AG04450 (cell line): ENCODE measurements at regions not wholly inside any gene's neighbourhood (a gene's known extent, or its start where the extent isn't known, plus 50 kb on each side); places are given as distances from the start of the nearest gene placed in this dataset.

Source experiments
- CTCF ChIA-PET: fragments of 300-600, 350-600 bp; formaldehyde crosslinking; extraction: SDS; loops from one replicate; lab custom pipeline; 2022; ENCODE audit warnings: antibody characterized with exemption, inconsistent platforms; lab: Charles Lee
- POLR2A ChIA-PET: fragments of 350-600 bp; formaldehyde crosslinking; extraction: SDS; loops from one replicate; lab custom pipeline; 2021; ENCODE audit warnings: antibody characterized with exemption, inconsistent platforms; lab: Yijun Ruan, JAX
- DNase-seq: peaks from one replicate; pipeline ENCODE4 v3.0.0-alpha.2; 2011; ENCODE audit warnings: low read depth, low spot score
- H3K27ac ChIP-seq: one replicate; pipeline ENCODE4 v1.5.1; 2012; ENCODE audit warnings: low read depth, low read length, control low read depth
- H3K27me3 ChIP-seq: one replicate; pipeline ENCODE4 v1.6.0; 2012; ENCODE audit warnings: low read length; ENCODE audit not compliant: control insufficient read depth, insufficient read depth
- H3K4me3 ChIP-seq: 2 replicates; pipeline ENCODE4 v1.5.1; 2011; ENCODE audit warnings: mild to moderate bottlenecking, low read depth, low read length, control low read depth
- H3K9me3 ChIP-seq: 2 replicates; pipeline ENCODE4 v1.5.1; 2012; ENCODE audit warnings: low read length; ENCODE audit not compliant: control insufficient read depth, insufficient read depth
- TF ChIP-seq, protein P1 (sequence below): IDR thresholded peaks from 2 replicates; pipeline ENCODE4 v1.5.1; 2011; ENCODE audit warnings: low read depth, low read length, control low read depth, inconsistent platforms

DNA sequence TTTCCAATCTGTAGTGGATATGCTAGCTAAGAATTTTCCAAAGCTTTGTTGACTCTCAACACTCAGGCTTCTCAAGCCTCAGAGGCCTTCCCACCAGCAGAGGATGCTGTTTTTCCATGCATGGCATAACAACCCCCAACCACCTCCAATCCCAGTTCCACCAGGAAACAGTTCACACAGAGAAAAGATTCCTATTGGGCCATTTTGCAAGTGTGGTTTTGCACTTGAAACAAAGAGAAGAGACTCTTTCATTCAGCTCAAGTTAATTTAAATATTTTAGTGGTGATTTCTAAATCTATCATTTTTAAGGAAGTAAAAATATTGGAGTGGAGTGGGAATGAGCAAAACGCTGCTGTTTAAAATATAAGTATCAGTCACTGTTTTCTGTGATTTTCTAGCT is 105.6 kb upstream of the COL1A2 start:
- POLR2A ChIA-PET, result interaction anchor here (0.6 to 3.7 kb wide), 15 partner anchors 86 to 367 kb away, joined by 3 to 27 read pairs (median 5); partner anchors contain the start of genes COL1A2 and SGCE
- Histone ChIP-seq H3K27me3 (no peaks in the 10 kb centered on the region), H3K27ac (no peak overlapping the region), H3K9me3 (no peaks in the 10 kb centered on the region), H3K4me3 (no peak overlapping the region)
- CTCF ChIA-PET, result interaction anchor here (0.5 to 15.9 kb wide), 60 partner anchors 9 to 569 kb away, joined by 3 to 539 read pairs (median 4); partner anchors contain the start of genes COL1A2, GNG11, GNGT1 and SGCE
- TF ChIP-seq, protein P1, sequence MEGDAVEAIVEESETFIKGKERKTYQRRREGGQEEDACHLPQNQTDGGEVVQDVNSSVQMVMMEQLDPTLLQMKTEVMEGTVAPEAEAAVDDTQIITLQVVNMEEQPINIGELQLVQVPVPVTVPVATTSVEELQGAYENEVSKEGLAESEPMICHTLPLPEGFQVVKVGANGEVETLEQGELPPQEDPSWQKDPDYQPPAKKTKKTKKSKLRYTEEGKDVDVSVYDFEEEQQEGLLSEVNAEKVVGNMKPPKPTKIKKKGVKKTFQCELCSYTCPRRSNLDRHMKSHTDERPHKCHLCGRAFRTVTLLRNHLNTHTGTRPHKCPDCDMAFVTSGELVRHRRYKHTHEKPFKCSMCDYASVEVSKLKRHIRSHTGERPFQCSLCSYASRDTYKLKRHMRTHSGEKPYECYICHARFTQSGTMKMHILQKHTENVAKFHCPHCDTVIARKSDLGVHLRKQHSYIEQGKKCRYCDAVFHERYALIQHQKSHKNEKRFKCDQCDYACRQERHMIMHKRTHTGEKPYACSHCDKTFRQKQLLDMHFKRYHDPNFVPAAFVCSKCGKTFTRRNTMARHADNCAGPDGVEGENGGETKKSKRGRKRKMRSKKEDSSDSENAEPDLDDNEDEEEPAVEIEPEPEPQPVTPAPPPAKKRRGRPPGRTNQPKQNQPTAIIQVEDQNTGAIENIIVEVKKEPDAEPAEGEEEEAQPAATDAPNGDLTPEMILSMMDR, result peak; percentile 100
- peak; percentile 80 for DNase-seq

DNA sequence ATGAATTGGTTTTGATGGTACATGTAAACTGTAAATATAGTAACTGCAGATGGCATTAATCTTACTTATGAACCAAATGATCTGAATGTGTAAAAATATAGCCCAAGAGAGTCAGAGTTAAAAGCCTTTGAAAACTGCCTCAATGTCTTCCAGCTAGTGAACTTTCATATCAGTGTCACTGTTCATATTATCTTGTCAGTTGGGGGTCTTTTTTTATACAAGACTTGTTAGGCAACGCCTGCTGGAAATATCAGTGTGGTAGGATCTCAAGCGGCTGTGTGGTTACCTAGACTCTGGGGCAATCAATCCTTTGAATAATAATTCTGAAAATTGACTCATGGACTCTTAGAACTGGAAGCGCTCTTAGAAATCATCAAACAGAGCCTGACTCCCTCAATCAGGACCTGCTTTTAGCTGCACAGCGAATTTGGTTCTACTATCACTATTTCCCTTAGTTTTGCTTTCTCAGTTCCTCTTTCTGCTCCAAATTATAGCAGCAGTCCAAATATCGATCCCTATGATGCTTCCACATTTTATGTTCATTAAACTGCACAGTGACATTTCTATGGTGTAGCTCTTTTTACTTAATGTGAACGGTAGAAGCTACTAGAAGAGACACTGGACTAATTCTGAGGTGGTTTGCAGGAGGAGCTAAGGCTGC is 100.1 kb upstream of the COL1A2 start:
- ChIA-PET CTCF (interaction anchor here (0.8 to 15.9 kb wide), 21 partner anchors 11 to 496 kb away, joined by 3 to 539 read pairs (median 4); partner anchors contain the start of gene COL1A2), POLR2A (interaction anchor here (1.0 to 8.9 kb wide), 8 partner anchors 30 to 142 kb away, joined by 3 to 450 read pairs (median 11); partner anchors contain the start of gene COL1A2)
- Histone ChIP-seq H3K9me3 (no peaks in the 10 kb centered on the region), H3K27me3 (no peaks in the 10 kb centered on the region), H3K27ac (no peak overlapping the region), H3K4me3 (no peak overlapping the region)
- no peak for DNase-seq
- TF ChIP-seq, protein P1, result no peak

DNA sequence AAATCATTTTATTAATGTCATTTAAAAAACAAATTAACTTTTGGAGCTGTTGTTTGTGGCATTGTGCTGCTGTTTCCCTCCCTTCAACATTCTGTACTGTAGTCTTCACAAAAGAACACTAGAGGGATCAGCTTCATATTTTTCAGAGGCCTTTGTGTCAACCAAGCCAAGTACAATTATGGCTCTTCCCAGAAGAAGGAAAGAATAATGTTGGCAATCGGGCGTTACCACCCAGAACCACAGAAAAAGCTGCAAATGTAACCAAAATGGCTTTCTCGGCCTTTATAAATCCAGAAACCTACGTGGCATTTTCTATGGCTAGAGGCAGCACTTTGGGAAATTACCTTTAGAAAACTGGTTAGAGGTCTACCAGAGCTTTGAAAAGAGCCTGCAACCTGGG is 98.8 kb upstream of the COL1A2 start:
- no peaks in the 10 kb centered on the region for H3K9me3 ChIP-seq
- H3K27me3 ChIP-seq, result no peaks in the 10 kb centered on the region
- H3K27ac ChIP-seq, result no peak overlapping the region
- ChIA-PET CTCF (interaction anchor here (0.6 to 15.9 kb wide), 32 partner anchors 8 to 415 kb away, joined by 3 to 539 read pairs (median 4); partner anchors contain the start of gene COL1A2), POLR2A (interaction anchor here (0.9 to 8.9 kb wide), 12 partner anchors 28 to 140 kb away, joined by 3 to 450 read pairs (median 10); partner anchors contain the start of gene COL1A2)
- TF ChIP-seq, protein P1, result peak; percentile 80
- H3K4me3 ChIP-seq, result peak overlapping the region; percentile 41
- DNase-seq, result peak; percentile 60

DNA sequence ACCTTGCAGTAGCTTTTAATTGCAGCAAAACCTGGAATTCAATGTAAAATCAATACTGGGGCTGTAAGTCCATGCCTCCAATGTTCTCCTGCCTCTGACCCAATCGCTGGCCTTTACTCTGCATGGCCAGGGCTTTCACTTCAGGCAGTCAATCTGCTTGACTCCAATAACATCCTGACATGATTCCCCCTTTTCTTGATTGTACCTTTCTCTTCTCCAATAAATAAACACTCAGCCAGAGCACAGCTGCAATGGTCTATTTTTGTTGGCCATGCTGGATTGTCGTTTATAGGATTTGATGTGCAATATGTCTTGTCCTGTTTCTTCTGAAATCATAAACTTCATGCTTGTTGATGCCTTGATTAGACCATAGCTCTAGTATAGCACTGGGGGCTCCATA is 97.8 kb upstream of the COL1A2 start:
- Histone ChIP-seq H3K27me3 (no peaks in the 10 kb centered on the region), H3K9me3 (no peaks in the 10 kb centered on the region), H3K4me3 (peak overlapping the region; percentile 47), H3K27ac (peak overlapping the region; percentile 63)
- TF ChIP-seq, protein P1, result no peak
- ChIA-PET CTCF (interaction anchor here (0.6 to 15.9 kb wide), 13 partner anchors 8 to 139 kb away, joined by 3 to 539 read pairs (median 12); partner anchors contain the start of gene COL1A2), POLR2A (interaction anchor here (0.6 to 8.9 kb wide), 14 partner anchors 43 to 143 kb away, joined by 3 to 450 read pairs (median 10); partner anchors contain the start of gene COL1A2)
- DNase-seq, result no peak
